Body of pancreas (tissue), 4 donors: ENCODE measurements at regions not wholly inside any gene's neighbourhood (a gene's known extent, or its start where the extent isn't known, plus 50 kb on each side); places are given as distances from the start of the nearest gene placed in this dataset.
A peak's percentile ranks its signal among the peaks of the same experiment; 100 is the strongest.

ENCODE experiments used
- ATAC-seq: fragments of 150-250 bp; one replicate; pipeline ENCODE4 v1.9.1; 2016
- DNase-seq, 4 donors: peaks; one replicate each; pipeline ENCODE4 v3.0.0-alpha.2; 2019
- H3K27ac ChIP-seq, 4 donors: fragments of 200-600 bp; sonication (generic); 1 replicate in 3 of 4; 2 replicates in 1 of 4; pipeline versions ENCODE4 v1.5.1 to v1.6.1; 2016 to 2019; ENCODE audit warnings: mild to moderate bottlenecking in 1 of 4, mixed read lengths in 1 of 4, moderate library complexity in 1 of 4
- H3K27me3 ChIP-seq, 2 donors: fragments of 200-600 bp; sonication (generic); one replicate each; pipeline ENCODE4 v1.6.0; 2016; ENCODE audit warnings: mild to moderate bottlenecking in 1 of 2
- H3K36me3 ChIP-seq, 2 donors: fragments of 200-600 bp; sonication (generic); replicated peaks in 1 of 2; 2 replicates each; pipeline ENCODE4 v1.5.1; 2016; ENCODE audit warnings: low read depth in 2 of 2; ENCODE audit not compliant: insufficient read depth in 1 of 2
- H3K4me1 ChIP-seq: fragments of 200-600 bp; sonication (generic); one replicate; pipeline ENCODE4 v1.6.0; 2016
- H3K4me3 ChIP-seq, 2 donors: fragments of 200-600 bp; sonication (generic); 1 replicate in 1 of 2; 2 replicates in 1 of 2; pipeline ENCODE4 v1.5.1; 2016 to 2019
- H3K9me3 ChIP-seq, 3 donors: fragments of 200-600 bp; sonication (generic); 1 replicate in 2 of 3; 2 replicates in 1 of 3; pipeline ENCODE4 v1.5.1; 2016
- CTCF ChIP-seq, 7 experiments: fragments of 450-650 bp in 4 of 7; fragments of 200-600 bp in 3 of 7; sonication (generic) in 3 of 7; IDR thresholded peaks; one replicate each; pipeline ENCODE4 v1.5.1; 2016 to 2019; ENCODE audit warnings: antibody characterized with exemption in 7 of 7
- POLR2A ChIP-seq, 3 donors: fragments of 450-650 bp; IDR thresholded peaks; one replicate each; pipeline ENCODE4 v1.6.1; 2016; ENCODE audit warnings: antibody characterized with exemption in 3 of 3, mild to moderate bottlenecking in 2 of 3
- WGBS, 2 donors: methylation state at CpG; one replicate each; pipeline ENCODE4 v1.1.5; 2017; 5-methylcytosine and 5-hydroxymethylcytosine counted together
- intact Hi-C: fragments of 100-400 bp; cut with DNase I; formaldehyde crosslinking; loops from one replicate; pipeline ENCODE4 v1.15.1; 2023

GRCh38 chrX:131827935-131828334 lies 195.2 kb upstream of the STK26 start:
- Histone ChIP-seq H3K36me3 (no peaks in the 10 kb centered on the region), H3K27me3 (no peaks in the 10 kb centered on the region), H3K9me3 (no peaks in the 10 kb centered on the region), H3K4me1 (no peaks in the 10 kb centered on the region), H3K27ac (no peak overlapping the region), H3K4me3 (no peak overlapping the region)
- 48 to 49% methylated on average over 2 of the region's 2 CpGs for WGBS, 2 donors
- ATAC-seq (no peak), DNase-seq (peak in 1 of 4 donors; percentile 13)
- TF ChIP-seq CTCF (IDR thresholded peaks at IDR 0.05) (peak in 2 of 7 experiments; percentile 3 to 15), POLR2A (IDR thresholded peaks at IDR 0.05) (no peak)
- intact Hi-C loops, result no loop called here

- intact Hi-C loops, result no loop called here
Observed at GRCh38 chrX:131828482-131828881, 194.6 kb upstream of the STK26 start.

GRCh38 chrX:131830400-131831184 lies 192.5 kb upstream of the STK26 start:
- no peak overlapping the region for H3K4me3 ChIP-seq
- intact Hi-C loops, result no loop called here
- no peaks in the 10 kb centered on the region for H3K9me3 ChIP-seq
- H3K27ac ChIP-seq, result peak overlapping the region in 3 of 4 donors; percentile 45 to 70 (median 65)
- WGBS, 2 donors, result 12 to 41% methylated on average over 8 to 14 of the region's 15 CpGs
- peak; percentile 93 for ATAC-seq
- H3K36me3 ChIP-seq, result no peaks in the 10 kb centered on the region
- DNase-seq, result peak; percentile 68 to 87 (median 85)
- TF ChIP-seq CTCF (IDR thresholded peaks at IDR 0.05) (peak in 6 of 7 experiments; percentile 21 to 93 (median 72)), POLR2A (IDR thresholded peaks at IDR 0.05) (peak in 2 of 3 donors; percentile 53 to 55)
- H3K4me1 ChIP-seq, result no peaks in the 10 kb centered on the region
- no peaks in the 10 kb centered on the region for H3K27me3 ChIP-seq

More at GRCh38 chrX:131828482-131828881, 194.6 kb upstream of the STK26 start:
- no peak for ATAC-seq
- H3K4me1 ChIP-seq, result no peaks in the 10 kb centered on the region
- DNase-seq, result peak in 1 of 4 donors; percentile 20
- no peak overlapping the region for H3K4me3 ChIP-seq
- H3K9me3 ChIP-seq, result no peaks in the 10 kb centered on the region
- TF ChIP-seq POLR2A (IDR thresholded peaks at IDR 0.05) (no peak), CTCF (IDR thresholded peaks at IDR 0.05) (no peak)
- H3K27ac ChIP-seq, result no peak overlapping the region
- no peaks in the 10 kb centered on the region for H3K36me3 ChIP-seq
- no peaks in the 10 kb centered on the region for H3K27me3 ChIP-seq

- no peaks in the 10 kb centered on the region for H3K4me1 ChIP-seq
- TF ChIP-seq CTCF (IDR thresholded peaks at IDR 0.05) (no peak), POLR2A (IDR thresholded peaks at IDR 0.05) (no peak)
- DNase-seq, result no peak
- ATAC-seq, result no peak
- no peaks in the 10 kb centered on the region for H3K9me3 ChIP-seq
- H3K27ac ChIP-seq, result peak overlapping the region; percentile 17 to 70 (median 55)
- no peaks in the 10 kb centered on the region for H3K36me3 ChIP-seq
- intact Hi-C loops, result no loop called here
- no peak overlapping the region for H3K4me3 ChIP-seq
- H3K27me3 ChIP-seq, result no peaks in the 10 kb centered on the region
- 69 to 93% methylated on average over 2 of the region's 2 CpGs for WGBS, 2 donors
Observed at GRCh38 chrX:131831185-131831520, 191.9 kb upstream of the STK26 start.

GRCh38 chrX:131836161-131836560 lies 186.9 kb upstream of the STK26 start:
- intact Hi-C loops, result no loop called here
- WGBS, 2 donors, result 62 to 71% methylated on average over 3 of the region's 3 CpGs
- Histone ChIP-seq H3K4me1 (no peaks in the 10 kb centered on the region), H3K27ac (no peak overlapping the region), H3K9me3 (no peaks in the 10 kb centered on the region), H3K4me3 (no peak overlapping the region), H3K27me3 (no peaks in the 10 kb centered on the region), H3K36me3 (no peaks in the 10 kb centered on the region)
- ATAC-seq, result no peak
- DNase-seq, result no peak
- no peak for TF ChIP-seq CTCF (IDR thresholded peaks at IDR 0.05)
- TF ChIP-seq POLR2A (IDR thresholded peaks at IDR 0.05), result no peak
